Psoas muscle (tissue), 7 donors: ENCODE measurements at regions not wholly inside any gene's neighbourhood (a gene's known extent, or its start where the extent isn't known, plus 50 kb on each side); places are given as distances from the start of the nearest gene placed in this dataset.

Source experiments
- ATAC-seq, 4 donors: fragments of 200-7000 bp; cut with Tn5 transposase; one replicate each; pipeline ENCODE4 v1.9.1; 2020; ENCODE audit warnings: moderate library complexity in 3 of 4, mild to moderate bottlenecking in 2 of 4
- DNase-seq, 2 donors: peaks; one replicate each; pipeline ENCODE4 v3.0.0-alpha.2; 2020
- H3K27ac ChIP-seq: fragments of 200-600 bp; one replicate; pipeline ENCODE4 v1.8.0; 2022
- H3K27me3 ChIP-seq, 3 donors: fragments of 200-600 bp in 1 of 3; one replicate each; pipeline versions ENCODE4 v1.6.1 to v1.8.0; 2013 to 2022; ENCODE audit warnings: low read length in 2 of 3, mild to moderate bottlenecking in 2 of 3, moderate library complexity in 1 of 3; ENCODE audit not compliant: insufficient read depth in 3 of 3
- H3K36me3 ChIP-seq, 2 donors: fragments of 200-600 bp in 1 of 2; one replicate each; pipeline versions ENCODE4 v1.6.1 to v1.8.0; 2013 to 2022; ENCODE audit warnings: low read depth in 1 of 2, mild to moderate bottlenecking in 1 of 2, moderate library complexity in 1 of 2; ENCODE audit not compliant: insufficient read depth in 1 of 2
- H3K4me1 ChIP-seq: fragments of 200-600 bp; one replicate; pipeline ENCODE4 v1.8.0; 2022
- H3K4me3 ChIP-seq: fragments of 200-600 bp; one replicate; pipeline ENCODE4 v1.8.0; 2022; ENCODE audit warnings: mild to moderate bottlenecking
- H3K9me3 ChIP-seq: fragments of 200-600 bp; one replicate; pipeline ENCODE4 v1.8.0; 2022
- whole genome bisulfite sequencing, 3 donors: extraction: QIAGEN DNeasy Blood & Tissue Kit; methylation state at CpG; one replicate each; pipeline versions ENCODE4 v1.1.6 to v1.1.7; 2013; 5-methylcytosine and 5-hydroxymethylcytosine counted together
- intact Hi-C, 2 donors: fragments of 100-400 bp; cut with DNase I; formaldehyde crosslinking; loops; one replicate each; pipeline versions ENCODE4 v1.11.0 to v1.14.2; 2022
- TF ChIP-seq, protein P1 (sequence below): fragments of 200-600 bp; IDR thresholded peaks from one replicate; pipeline ENCODE4 v1.8.0; 2022; ENCODE audit warnings: antibody characterized with exemption
- donor health status: healthy with polysubstance abuse.
- donor health status: DM: no; HTN: no; CAD: no; lungs with moderate emphysema.
- donor health status: Bipolar disorder and iron deficiency.
- donor health status: healthy.
- donor health status: DM: yes; HTN: yes; CAD: no.
- donor health status: DM: no; HTN: no; CAD: no.
- donor health status: DM: yes; HTN: yes; CAD: no.

GRCh38 chr16:7976125-7976524, 614.2 kb downstream of the TMEM114 start:
- intact Hi-C loops: no loop called here
- 67 to 74% (median 69%) methylated on average over 5 of the region's 5 CpGs for WGBS, 3 donors
- H3K9me3 ChIP-seq: no peaks in the 10 kb centered on the region
- H3K36me3 ChIP-seq: no peaks in the 10 kb centered on the region
- H3K4me3 ChIP-seq: no peak overlapping the region
- TF ChIP-seq, protein P1, sequence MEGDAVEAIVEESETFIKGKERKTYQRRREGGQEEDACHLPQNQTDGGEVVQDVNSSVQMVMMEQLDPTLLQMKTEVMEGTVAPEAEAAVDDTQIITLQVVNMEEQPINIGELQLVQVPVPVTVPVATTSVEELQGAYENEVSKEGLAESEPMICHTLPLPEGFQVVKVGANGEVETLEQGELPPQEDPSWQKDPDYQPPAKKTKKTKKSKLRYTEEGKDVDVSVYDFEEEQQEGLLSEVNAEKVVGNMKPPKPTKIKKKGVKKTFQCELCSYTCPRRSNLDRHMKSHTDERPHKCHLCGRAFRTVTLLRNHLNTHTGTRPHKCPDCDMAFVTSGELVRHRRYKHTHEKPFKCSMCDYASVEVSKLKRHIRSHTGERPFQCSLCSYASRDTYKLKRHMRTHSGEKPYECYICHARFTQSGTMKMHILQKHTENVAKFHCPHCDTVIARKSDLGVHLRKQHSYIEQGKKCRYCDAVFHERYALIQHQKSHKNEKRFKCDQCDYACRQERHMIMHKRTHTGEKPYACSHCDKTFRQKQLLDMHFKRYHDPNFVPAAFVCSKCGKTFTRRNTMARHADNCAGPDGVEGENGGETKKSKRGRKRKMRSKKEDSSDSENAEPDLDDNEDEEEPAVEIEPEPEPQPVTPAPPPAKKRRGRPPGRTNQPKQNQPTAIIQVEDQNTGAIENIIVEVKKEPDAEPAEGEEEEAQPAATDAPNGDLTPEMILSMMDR: no peak
- H3K27ac ChIP-seq: no peak overlapping the region
- no peak for ATAC-seq
- no peaks in the 10 kb centered on the region for H3K4me1 ChIP-seq
- peaks cover 0 to 4% (median 0%) of the 10 kb centered on the region in 3 donors for H3K27me3 ChIP-seq
- DNase-seq: no peak

GRCh38 chr16:7967996-7968509, 622.3 kb downstream of the TMEM114 start:
- no peak for ATAC-seq
- DNase-seq: no peak
- intact Hi-C loops: no loop called here

DNA sequence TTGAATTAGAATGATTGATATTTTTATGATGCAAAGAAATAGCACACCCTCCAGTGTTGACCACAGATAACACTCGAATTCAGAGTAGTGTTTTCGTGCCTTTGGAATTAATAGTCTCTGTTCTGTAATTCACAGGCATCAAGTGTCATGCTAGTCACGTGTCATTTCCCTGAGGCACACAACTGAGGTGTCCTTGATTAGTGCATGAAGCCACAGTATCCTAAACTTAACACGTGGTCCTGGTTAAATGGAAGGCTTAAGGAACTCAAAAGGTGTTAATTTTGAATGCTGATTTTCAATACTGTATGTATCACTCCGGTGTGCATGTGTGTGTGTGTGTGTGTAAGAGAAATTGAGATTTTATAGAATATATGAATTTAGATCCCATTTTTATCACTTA, 625.6 kb downstream of the TMEM114 start:
- DNase-seq (no peak), ATAC-seq (no peak)
- no peaks in the 10 kb centered on the region for H3K36me3 ChIP-seq
- no peaks in the 10 kb centered on the region for H3K27me3 ChIP-seq
- H3K4me3 ChIP-seq: no peak overlapping the region
- no peaks in the 10 kb centered on the region for H3K9me3 ChIP-seq
- no peak overlapping the region for H3K27ac ChIP-seq
- TF ChIP-seq, protein P1: no peak
- intact Hi-C loops: no loop called here
- 25 to 38% (median 34%) methylated on average over 5 of the region's 5 CpGs for WGBS, 3 donors
- H3K4me1 ChIP-seq: no peaks in the 10 kb centered on the region

More at GRCh38 chr16:7967996-7968509, 622.3 kb downstream of the TMEM114 start:
- TF ChIP-seq, protein P1: no peak
- WGBS, 3 donors: 76 to 78% (median 77%) methylated on average over 4 of the region's 4 CpGs
- Histone ChIP-seq H3K27ac (no peak overlapping the region), H3K27me3 (peaks cover 0 to 7% (median 0%) of the 10 kb centered on the region in 3 donors), H3K9me3 (no peaks in the 10 kb centered on the region), H3K36me3 (no peaks in the 10 kb centered on the region), H3K4me1 (no peaks in the 10 kb centered on the region), H3K4me3 (no peak overlapping the region)

DNA sequence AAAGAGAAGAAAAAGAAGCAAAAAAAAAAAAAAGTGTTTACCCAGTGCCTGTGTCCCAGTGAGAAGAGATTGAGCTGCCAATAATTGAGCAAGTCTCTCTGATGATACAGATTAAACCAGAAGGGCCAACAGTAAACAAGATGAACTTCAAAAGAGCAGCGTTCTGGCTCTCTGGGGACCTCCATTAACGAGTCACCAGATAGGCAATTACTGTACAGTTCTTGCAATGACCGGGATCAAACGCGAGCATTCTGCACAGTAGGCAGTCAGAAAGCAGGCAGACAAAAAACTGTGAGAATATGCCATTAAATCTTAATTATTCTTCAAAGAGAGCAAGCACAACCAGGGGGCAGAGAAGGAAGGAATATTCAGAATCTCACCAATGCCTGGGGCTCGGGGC, 626.1 kb downstream of the TMEM114 start:
- no peak for DNase-seq
- no peak for ATAC-seq
- Histone ChIP-seq H3K27me3 (no peaks in the 10 kb centered on the region), H3K4me3 (no peak overlapping the region), H3K27ac (no peak overlapping the region), H3K4me1 (no peaks in the 10 kb centered on the region), H3K36me3 (no peaks in the 10 kb centered on the region), H3K9me3 (no peaks in the 10 kb centered on the region)
- TF ChIP-seq, protein P1: no peak
- intact Hi-C loops: no loop called here
- WGBS, 3 donors: 41 to 48% (median 44%) methylated on average over 6 of the region's 6 CpGs
